WTC11 (cell line): ENCODE measurements at regions not wholly inside any gene's neighbourhood (a gene's known extent, or its start where the extent isn't known, plus 50 kb on each side); places are given as distances from the start of the nearest gene placed in this dataset.
"Not testable (repeated sequence)": the region's sequence is repeated elsewhere in the genome, so short reads cannot be mapped to it uniquely, and the experiment has no call there.

Source experiments
- ATAC-seq: fragments of 200-7000 bp; cut with Tn5 transposase; 2 replicates; pipeline ENCODE4 v1.10.0; 2021; ENCODE audit warnings: mild to moderate bottlenecking, moderate library complexity
- CTCF ChIA-PET: fragments of 300-600 bp; sonication (Branson Sonifier 250); formaldehyde crosslinking; loops from one replicate; lab custom pipeline; 2021; ENCODE audit warnings: antibody characterized with exemption; lab: Charles Lee
- POLR2A ChIA-PET: fragments of 350-600 bp; sonication (Branson Sonifier 250); formaldehyde crosslinking; loops from one replicate; lab custom pipeline; 2021; ENCODE audit warnings: antibody characterized with exemption; lab: Charles Lee
- DNase-seq: peaks from one replicate; pipeline ENCODE4 v3.0.0; 2021; ENCODE audit warnings: low spot score
- H3K27ac Mint-ChIP-seq: 2 replicates; pipeline ENCODE4 v1.8.0; 2021; ENCODE audit warnings: mixed read lengths
- H3K27me3 Mint-ChIP-seq: 2 replicates; pipeline ENCODE4 v1.8.0; 2021; ENCODE audit warnings: low read depth, mild to moderate bottlenecking, moderate library complexity, mixed read lengths
- H3K36me3 Mint-ChIP-seq: 2 replicates; pipeline ENCODE4 v1.8.0; 2021; ENCODE audit warnings: mixed read lengths
- H3K4me1 Mint-ChIP-seq: 2 replicates; pipeline ENCODE4 v1.8.0; 2022; ENCODE audit warnings: mixed read lengths
- H3K4me3 Mint-ChIP-seq: 2 replicates; pipeline ENCODE4 v1.8.0; 2021; ENCODE audit warnings: mild to moderate bottlenecking, moderate library complexity, mixed read lengths
- H3K9me3 Mint-ChIP-seq: 2 replicates; pipeline ENCODE4 v1.8.0; 2021; ENCODE audit warnings: mixed read lengths
- AR ChIP-seq: fragments of 250-450 bp; sonication (Bioruptor Pico); IDR thresholded peaks from 2 replicates; pipeline ENCODE4 v1.9.0; 2021; ENCODE audit warnings: mild to moderate bottlenecking
- ARID4B ChIP-seq: sonication (generic); formaldehyde crosslinking; IDR thresholded peaks from 2 replicates; pipeline ENCODE4 v1.8.0; 2023; ENCODE audit warnings: missing genetic modification reagents, mild to moderate bottlenecking, borderline replicate concordance
- ATF6 ChIP-seq: sonication (generic); formaldehyde crosslinking; IDR thresholded peaks from 2 replicates; pipeline ENCODE4 v1.8.1; 2023; ENCODE audit warnings: mild to moderate bottlenecking, missing genetic modification reagents
- CREB1 ChIP-seq: sonication (generic); formaldehyde crosslinking; IDR thresholded peaks from 2 replicates; pipeline ENCODE4 v1.8.0; 2023; ENCODE audit warnings: mild to moderate bottlenecking, missing genetic modification reagents
- CREM ChIP-seq: sonication (generic); formaldehyde crosslinking; IDR thresholded peaks from 2 replicates; pipeline ENCODE4 v1.8.1; 2022; ENCODE audit warnings: mild to moderate bottlenecking, missing genetic modification reagents, moderate library complexity
- CTCF ChIP-seq: fragments of 200-600 bp; IDR thresholded peaks from 2 replicates; pipeline ENCODE4 v1.8.0; 2022; ENCODE audit warnings: antibody characterized with exemption
- MLX ChIP-seq: sonication (generic); formaldehyde crosslinking; IDR thresholded peaks from 2 replicates; pipeline ENCODE4 v1.8.1; 2023; ENCODE audit warnings: mild to moderate bottlenecking, missing genetic modification reagents, moderate library complexity
- MYBL2 ChIP-seq: sonication (generic); formaldehyde crosslinking; IDR thresholded peaks from 2 replicates; pipeline ENCODE4 v1.8.1; 2023; ENCODE audit warnings: mild to moderate bottlenecking, moderate library complexity, missing genetic modification reagents
- NR1H2 ChIP-seq: sonication (generic); formaldehyde crosslinking; IDR thresholded peaks from 2 replicates; pipeline ENCODE4 v1.9.0; 2021; ENCODE audit warnings: mild to moderate bottlenecking, moderate library complexity, missing genetic modification reagents
- OVOL2 ChIP-seq: fragments of 250-450 bp; sonication (Bioruptor Pico); IDR thresholded peaks from 2 replicates; pipeline ENCODE4 v1.9.0; 2021; ENCODE audit warnings: mild to moderate bottlenecking, borderline replicate concordance
- SMAD4 ChIP-seq: sonication (generic); formaldehyde crosslinking; IDR thresholded peaks from 2 replicates; pipeline ENCODE4 v1.8.0; 2022; ENCODE audit warnings: mild to moderate bottlenecking, missing genetic modification reagents
- TEAD1 ChIP-seq: sonication (generic); formaldehyde crosslinking; IDR thresholded peaks from 2 replicates; pipeline ENCODE4 v1.8.0; 2022; ENCODE audit warnings: mild to moderate bottlenecking, missing genetic modification reagents
- ZNF425 ChIP-seq: fragments of 250-450 bp; sonication (Bioruptor Pico); conservative IDR thresholded peaks from 2 replicates; pipeline ENCODE4 v1.9.0; 2021; ENCODE audit warnings: mild to moderate bottlenecking

GRCh38 chr7:85261336-85261735 is 74.5 kb upstream of the SEMA3D start:
- CTCF ChIA-PET, result no interaction called here
- Mint-ChIP-seq H3K27me3 (no peaks in the 10 kb centered on the region), H3K27ac (no peak overlapping the region), H3K9me3 (no peaks in the 10 kb centered on the region), H3K4me3 (no peak overlapping the region), H3K36me3 (no peaks in the 10 kb centered on the region), H3K4me1 (peaks cover 14% of the 10 kb centered on the region)
- DNase-seq (no peak), ATAC-seq (no peak)
- POLR2A ChIA-PET, result no interaction called here
- TF ChIP-seq MYBL2 (CRISPR knock-in tag) (no peak), ARID4B (no peak), ZNF425 (CRISPR knock-in tag) (no peak), AR (CRISPR knock-in tag) (no peak), CTCF (no peak), CREM (CRISPR knock-in tag) (no peak), NR1H2 (CRISPR knock-in tag) (no peak), CREB1 (no peak), OVOL2 (CRISPR knock-in tag) (no peak), MLX (no peak), SMAD4 (no peak), ATF6 (CRISPR knock-in tag) (no peak), TEAD1 (CRISPR knock-in tag) (no peak)

- H3K27ac Mint-ChIP-seq, H3K27me3 Mint-ChIP-seq, H3K4me3 Mint-ChIP-seq, DNase-seq, CTCF ChIA-PET, POLR2A ChIA-PET, H3K36me3 Mint-ChIP-seq, ATAC-seq, H3K4me1 Mint-ChIP-seq: not testable (repeated sequence)
- H3K9me3 Mint-ChIP-seq, result peaks cover 27% of the 10 kb centered on the region
Measured at GRCh38 chr7:85249787-85250186, 62.9 kb upstream of the SEMA3D start.
